GM12878 (cell line): ENCODE measurements at regions not wholly inside any gene's neighbourhood (a gene's known extent, or its start where the extent isn't known, plus 50 kb on each side); places are given as distances from the start of the nearest gene placed in this dataset.

Experiments
- ATAC-seq: fragments of 200-7000 bp; cut with Tn5 transposase; 3 replicates; pipeline ENCODE4 v1.9.1; 2020; ENCODE audit warnings: mild to moderate bottlenecking, moderate library complexity
- BruUV-seq: library from RNA; stranded (reverse); fragments of 400-500 nt; replicated peaks from 2 replicates; lab custom pipeline; 2021; lab: Mats Ljungman, UMichigan
- CTCF ChIA-PET: fragments of 300-600 bp; sonication (Branson Sonifier 250); formaldehyde crosslinking; extraction: SDS; loops from one replicate; lab custom pipeline; 2021; ENCODE audit warnings: inconsistent platforms; lab: Yijun Ruan, JAX
- POLR2A ChIA-PET: fragments of 350-600 bp; formaldehyde crosslinking; extraction: SDS; loops from one replicate; lab custom pipeline; 2021; ENCODE audit warnings: inconsistent platforms; lab: Charles Lee
- RAD21 ChIA-PET: fragments of 300-600 bp; sonication (Branson Sonifier 250); formaldehyde crosslinking; loops from one replicate; lab custom pipeline; 2023; ENCODE audit warnings: antibody characterized with exemption; ENCODE audit not compliant: unreplicated experiment; lab: Charles Lee
- SMC1A ChIA-PET: fragments of 300-600 bp; sonication (Branson Sonifier 250); formaldehyde crosslinking; loops from one replicate; lab custom pipeline; 2023; ENCODE audit not compliant: unreplicated experiment, uncharacterized antibody; lab: Charles Lee
- DNase-seq: peaks from one replicate; pipeline ENCODE4 v3.0.0-alpha.2; 2011; ENCODE audit warnings: low read depth, low spot score
- FAIRE-seq: peaks from 3 replicates; lab custom pipeline; 2011; peaks lifted over from hg19 to GRCh38; lab: Jason Lieb, UNC
- H2AFZ ChIP-seq: 2 replicates; pipeline ENCODE4 v1.6.0; 2011; ENCODE audit warnings: low read depth, low read length, control low read depth; ENCODE audit not compliant: control insufficient read depth
- H3K27ac ChIP-seq: 2 replicates; pipeline ENCODE4 v1.5.1; 2011; ENCODE audit warnings: control low read depth; ENCODE audit not compliant: control insufficient read depth, insufficient read depth
- H3K27me3 ChIP-seq, 2 experiments: replicated peaks in 1 of 2; 2 replicates each; pipeline versions ENCODE4 v1.6.0 to v1.6.1; 2011; ENCODE audit warnings: low read length in 1 of 2; ENCODE audit not compliant: control insufficient read depth in 2 of 2, insufficient read depth in 2 of 2
- H3K36me3 ChIP-seq, 2 experiments: 2 replicates each; pipeline ENCODE4 v1.5.1; 2011; ENCODE audit warnings: low read length in 1 of 2; ENCODE audit not compliant: control insufficient read depth in 2 of 2, insufficient read depth in 2 of 2
- H3K4me1 ChIP-seq: 2 replicates; pipeline ENCODE4 v1.6.1; 2011; ENCODE audit warnings: mild to moderate bottlenecking, low read length, moderate library complexity, mixed read lengths; ENCODE audit not compliant: control insufficient read depth, insufficient read depth
- H3K4me2 ChIP-seq: 2 replicates; pipeline ENCODE4 v1.6.0; 2011; ENCODE audit warnings: control low read depth; ENCODE audit not compliant: control insufficient read depth, insufficient read depth
- H3K4me3 ChIP-seq: fragments of 200-600 bp; sonication (generic); 2 replicates; pipeline ENCODE4 v1.5.1; 2016
- H3K79me2 ChIP-seq: 2 replicates; pipeline ENCODE4 v1.6.0; 2011; ENCODE audit warnings: low read length; ENCODE audit not compliant: control insufficient read depth, insufficient read depth
- H3K9ac ChIP-seq: 2 replicates; pipeline ENCODE4 v1.8.0; 2011; ENCODE audit warnings: low read length, control low read depth, mixed read lengths; ENCODE audit not compliant: control insufficient read depth, insufficient read depth
- H3K9me3 ChIP-seq: replicated peaks from 3 replicates; pipeline ENCODE4 v1.5.1; 2011; ENCODE audit warnings: mild to moderate bottlenecking, low read length; ENCODE audit not compliant: control insufficient read depth, insufficient read depth
- H4K20me1 ChIP-seq: 2 replicates; pipeline ENCODE4 v1.6.0; 2011; ENCODE audit not compliant: control insufficient read depth, insufficient read depth
- BRCA1 ChIP-seq: IDR thresholded peaks from 2 replicates; pipeline ENCODE4 v1.6.1; 2011; ENCODE audit warnings: low read depth, low read length, improper control_type of control experiment
- CBX3 ChIP-seq: fragments of 200-600 bp; sonication (generic); IDR thresholded peaks from 2 replicates; pipeline ENCODE4 v1.6.1; 2016; ENCODE audit warnings: low read depth, borderline replicate concordance
- EZH2 ChIP-seq: IDR thresholded peaks from 2 replicates; pipeline ENCODE4 v1.6.1; 2012; ENCODE audit warnings: low read depth, mild to moderate bottlenecking, control low read depth, inconsistent platforms, low read length, borderline replicate concordance; ENCODE audit not compliant: control insufficient read depth
- HDAC2 ChIP-seq: fragments of 200-600 bp; sonication (generic); IDR thresholded peaks from 2 replicates; pipeline ENCODE4 v1.6.1; 2017
- IKZF1 ChIP-seq: fragments of 450-650 bp; conservative IDR thresholded peaks from 2 replicates; pipeline ENCODE4 v1.6.1; 2017; ENCODE audit warnings: antibody characterized with exemption, mild to moderate bottlenecking
- PML ChIP-seq: IDR thresholded peaks from 2 replicates; pipeline ENCODE4 v1.6.1; 2012; ENCODE audit warnings: low read length, inconsistent platforms
- POLR2AphosphoS2 ChIP-seq: IDR thresholded peaks from 2 replicates; pipeline ENCODE4 v1.6.1; 2011; ENCODE audit warnings: low read depth, mild to moderate bottlenecking, low read length, improper control_type of control experiment, moderate library complexity
- RELA ChIP-seq: fragments of 450-650 bp; IDR thresholded peaks from 2 replicates; pipeline ENCODE4 v1.8.0; 2014; ENCODE audit warnings: borderline replicate concordance; ENCODE audit not compliant: partially characterized antibody
- TAF1 ChIP-seq: IDR thresholded peaks from 2 replicates; pipeline ENCODE4 v1.6.1; 2011; ENCODE audit warnings: mild to moderate bottlenecking, low read depth, low read length, borderline replicate concordance
- ZNF384 ChIP-seq: IDR thresholded peaks from 2 replicates; pipeline ENCODE4 v1.6.1; 2012; ENCODE audit warnings: low read depth, mild to moderate bottlenecking, low read length, improper control_type of control experiment, borderline replicate concordance
- WGBS: methylation state at CpG from one replicate; pipeline ENCODE4 v1.1.6; 2016; ENCODE audit warnings: low lambda C conversion rate; ENCODE audit not compliant: insufficient replicate concordance, insufficient coverage; ENCODE audit errors: missing lambda C conversion rate; 5-methylcytosine and 5-hydroxymethylcytosine counted together
- in situ Hi-C: fragments of 300-500 bp; cut with MboI; formaldehyde crosslinking; loops from 9 replicates; pipeline ENCODE4 v1.14.3; 2018; ENCODE audit warnings: mixed read lengths
- intact Hi-C: fragments of 100-400 bp; cut with micrococcal nuclease; formaldehyde crosslinking; loops from one replicate; pipeline ENCODE4 v1.14.2; 2022; ENCODE audit not compliant: unreplicated experiment
- TF ChIP-seq, protein P1 (sequence below): fragments of 450-650 bp; IDR thresholded peaks from 2 replicates; pipeline ENCODE4 v1.6.1; 2017; ENCODE audit warnings: borderline replicate concordance

- FAIRE-seq = no peak
- no peak for ATAC-seq
- SMC1A ChIA-PET = interaction anchor here (0.8 to 8.0 kb wide), 2 partner anchors 8 to 16 kb away, joined by 4 to 108 read pairs; no protein-coding TSS in a partner anchor
- POLR2A ChIA-PET = interaction anchor here (0.6 kb wide), 2 partner anchors 268 to 340 kb away, joined by 3 read pairs; no protein-coding TSS in a partner anchor
- Histone ChIP-seq H3K36me3 (no peaks in the 10 kb centered on the region), H2AFZ (no peak overlapping the region), H3K9ac (no peak overlapping the region), H3K27me3 (no peaks in the 10 kb centered on the region), H3K4me3 (no peak overlapping the region), H3K4me1 (peaks cover 35% of the 10 kb centered on the region), H4K20me1 (no peaks in the 10 kb centered on the region), H3K79me2 (no peaks in the 10 kb centered on the region), H3K4me2 (no peak overlapping the region), H3K9me3 (no peaks in the 10 kb centered on the region; the same call in 2 of the 3 replicates), H3K27ac (no peak overlapping the region)
- WGBS = 78% methylated on average over 3 of the region's 3 CpGs
- RAD21 ChIA-PET = interaction anchor here (0.9 kb wide), 1 partner anchor 13 kb away, joined by 3 read pairs; no protein-coding TSS in a partner anchor
- in situ Hi-C loops = no loop called here
- CTCF ChIA-PET = interaction anchor here (4.3 kb wide), 1 partner anchor 92 kb away, joined by 10 read pairs; no protein-coding TSS in a partner anchor
- DNase-seq = no peak
- intact Hi-C loops = no loop called here
- TF ChIP-seq BRCA1 (no peak), IKZF1 (no peak), RELA (no peak), ZNF384 (no peak), PML (no peak), POLR2AphosphoS2 (no peak), HDAC2 (no peak), TAF1 (no peak), EZH2 (no peak), CBX3 (no peak)
- TF ChIP-seq, protein P1, sequence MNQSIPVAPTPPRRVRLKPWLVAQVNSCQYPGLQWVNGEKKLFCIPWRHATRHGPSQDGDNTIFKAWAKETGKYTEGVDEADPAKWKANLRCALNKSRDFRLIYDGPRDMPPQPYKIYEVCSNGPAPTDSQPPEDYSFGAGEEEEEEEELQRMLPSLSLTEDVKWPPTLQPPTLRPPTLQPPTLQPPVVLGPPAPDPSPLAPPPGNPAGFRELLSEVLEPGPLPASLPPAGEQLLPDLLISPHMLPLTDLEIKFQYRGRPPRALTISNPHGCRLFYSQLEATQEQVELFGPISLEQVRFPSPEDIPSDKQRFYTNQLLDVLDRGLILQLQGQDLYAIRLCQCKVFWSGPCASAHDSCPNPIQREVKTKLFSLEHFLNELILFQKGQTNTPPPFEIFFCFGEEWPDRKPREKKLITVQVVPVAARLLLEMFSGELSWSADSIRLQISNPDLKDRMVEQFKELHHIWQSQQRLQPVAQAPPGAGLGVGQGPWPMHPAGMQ = no peak
- BruUV-seq = no TSS peak
These were observed 136.6 kb downstream of the TOMM20 start for GRCh38 chr1:234992065-234992464.
